ENCODE measurements at regions not wholly inside any gene's neighbourhood (a gene's known extent, or its start where the extent isn't known, plus 50 kb on each side); places are given as distances from the start of the nearest gene placed in this dataset.

DNA sequence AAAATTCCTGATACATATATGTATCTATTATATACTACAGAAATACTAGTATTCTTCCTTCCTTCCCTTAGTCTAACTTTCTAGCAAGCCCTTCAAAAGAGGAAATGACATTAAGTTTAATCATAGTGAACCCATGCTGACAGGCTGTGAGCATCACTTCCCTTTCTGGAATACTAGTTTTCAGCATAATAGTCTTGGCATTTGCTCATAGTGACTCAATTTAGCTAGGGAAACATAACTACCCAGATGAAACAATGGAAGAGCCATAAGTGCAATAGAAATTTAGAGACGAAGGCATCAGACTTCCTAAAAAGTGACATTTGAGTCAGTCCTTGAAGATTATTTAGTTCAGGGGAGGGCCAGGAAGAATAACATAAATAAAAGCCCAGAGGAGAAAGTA, 184.5 kb upstream of the CRY1 start:
- peak; percentile 1 to 32 (median 7) for DNase-seq

DNA sequence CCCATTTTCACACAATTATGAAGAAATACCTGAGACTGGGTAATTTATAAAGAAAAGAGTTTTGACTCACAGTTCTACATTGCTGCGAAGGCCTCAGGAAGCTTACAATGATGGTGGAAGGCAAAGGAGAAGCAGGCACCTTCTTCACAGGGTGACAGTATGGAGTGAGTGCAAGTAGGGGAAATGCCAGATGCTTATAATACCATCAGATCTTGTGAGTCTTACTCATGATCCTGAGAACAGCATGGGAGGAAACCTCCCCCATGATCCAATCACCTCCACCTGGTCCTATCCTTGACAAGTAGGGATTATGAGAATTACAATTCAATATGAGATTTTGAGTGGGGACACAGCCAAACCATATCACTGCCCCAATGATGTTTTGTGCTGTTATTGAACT, 189.3 kb upstream of the CRY1 start:
- DNase-seq = no peak

GRCh38 chr12:107283652-107284051, 190.3 kb upstream of the CRY1 start:
- no peak for DNase-seq

DNA sequence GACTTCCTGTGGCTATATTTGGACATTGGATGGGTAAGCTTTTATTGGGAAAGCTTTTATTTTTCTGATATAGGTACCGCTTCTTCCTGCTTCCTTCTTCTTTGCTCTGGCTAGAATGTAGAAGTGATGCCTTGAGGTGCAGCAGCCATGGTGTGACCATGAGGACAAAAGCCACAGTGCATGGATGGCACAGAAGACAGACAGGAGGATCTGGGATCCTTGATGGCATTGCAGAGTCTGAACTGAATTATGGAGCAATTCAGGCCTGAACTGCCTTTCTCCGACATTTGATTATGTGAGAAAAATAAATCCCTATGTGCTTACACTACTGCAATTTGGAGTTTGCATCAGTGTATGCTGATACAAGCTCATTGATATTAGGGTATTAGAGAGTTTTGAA, 191.3 kb upstream of the CRY1 start:
- no peak for DNase-seq

DNA sequence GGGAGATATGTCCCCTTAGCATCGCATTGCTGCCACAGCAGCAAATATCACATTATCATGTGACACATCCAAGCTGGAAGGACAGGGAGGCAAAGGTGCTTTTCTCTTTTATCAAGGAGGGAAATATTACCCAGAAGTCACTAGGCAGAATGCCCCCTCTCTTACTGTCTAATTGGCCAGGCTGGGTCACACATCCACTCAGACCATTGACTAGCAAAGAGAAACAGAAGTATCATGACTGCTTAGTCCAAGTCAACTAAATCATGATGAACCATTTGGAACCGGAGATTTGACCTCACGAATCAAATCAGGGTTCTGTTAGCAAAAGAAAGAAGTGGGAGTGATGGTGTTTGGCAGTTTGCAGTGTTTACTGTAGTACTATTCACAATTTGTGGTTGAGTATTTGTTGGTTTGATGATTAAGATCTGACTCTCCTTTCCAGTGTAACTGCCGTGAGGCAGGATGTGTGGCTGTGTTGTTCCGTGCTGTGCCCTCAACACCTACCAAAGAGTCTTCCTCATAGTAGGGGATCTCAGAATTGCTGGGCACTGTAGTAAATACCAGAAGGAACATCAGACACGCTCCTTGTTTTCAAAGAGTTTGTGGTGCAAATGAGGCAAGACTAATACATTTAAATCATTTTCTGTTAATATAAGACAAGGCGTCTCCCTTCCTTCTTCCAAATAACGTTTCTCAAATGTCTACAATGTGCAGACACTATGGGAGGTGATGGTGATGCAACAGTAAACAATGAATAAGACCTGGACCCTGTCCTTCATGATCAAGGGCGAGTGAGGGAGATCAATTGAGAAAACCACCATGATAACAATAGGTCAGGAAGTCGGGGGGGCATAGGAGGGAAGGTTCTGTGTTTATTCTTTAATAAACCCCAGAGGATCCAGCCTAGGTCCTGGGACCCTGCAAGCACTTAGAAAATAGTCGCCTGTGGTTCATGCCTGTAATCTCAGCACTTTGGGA, 194.4 kb upstream of the CRY1 start:
- DNase-seq = no peak

GRCh38 chr12:107288414-107289127, 195.2 kb upstream of the CRY1 start:
- no peak for DNase-seq

- no peak for DNase-seq
Observed at GRCh38 chr12:107291018-107291417, 197.7 kb upstream of the CRY1 start.

DNA sequence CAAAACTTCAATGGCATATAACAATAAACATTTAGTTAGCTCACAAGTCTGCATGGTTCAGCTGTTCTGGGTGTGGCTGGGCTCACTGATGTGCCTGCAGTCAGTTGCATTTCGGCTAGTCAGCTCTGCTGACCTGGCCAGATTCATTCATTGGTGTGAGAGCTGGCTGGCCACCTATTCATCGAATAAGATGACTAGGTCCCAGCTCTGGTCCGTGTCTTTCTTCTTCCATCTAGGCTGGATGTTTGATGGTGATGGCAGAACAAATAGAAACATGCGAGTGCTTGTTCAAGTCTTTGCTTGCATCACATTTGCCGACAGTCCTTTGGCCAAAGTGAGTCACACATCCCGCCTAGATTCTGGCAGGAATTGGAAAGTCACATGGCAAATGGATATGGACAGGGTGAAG, 203.3 kb upstream of the CRY1 start:
- DNase-seq = no peak

- DNase-seq = no peak
Observed at GRCh38 chr12:107302649-107303341, 209.4 kb upstream of the CRY1 start.

- no peak for DNase-seq
Observed at GRCh38 chr12:107304588-107305532, 211.5 kb upstream of the CRY1 start.

DNA sequence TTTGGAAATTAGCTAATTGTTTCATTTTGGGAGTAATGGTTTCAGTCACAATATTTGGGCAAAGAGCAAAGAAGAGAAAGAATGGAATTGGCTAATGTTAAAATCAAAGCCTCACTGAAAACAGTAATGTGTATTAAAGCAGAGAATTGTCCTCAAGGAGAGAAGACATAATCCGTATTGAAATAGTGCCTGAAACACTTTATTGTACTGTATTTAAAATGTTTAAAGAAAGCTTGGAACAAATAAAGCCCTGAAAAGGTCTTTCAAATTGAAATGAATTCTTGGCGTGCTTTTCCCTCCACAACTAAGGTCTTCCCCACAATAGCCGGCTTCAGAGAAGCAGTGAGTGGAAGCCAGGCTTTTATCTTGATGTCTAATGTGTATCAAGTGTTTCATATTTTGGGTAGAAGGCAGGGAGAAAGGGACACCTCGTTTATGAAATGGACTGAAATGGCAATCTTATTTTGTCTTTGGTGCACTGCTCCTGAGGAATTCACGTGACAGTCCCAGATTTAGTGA, 212.9 kb upstream of the CRY1 start:
- no peak for DNase-seq

DNA sequence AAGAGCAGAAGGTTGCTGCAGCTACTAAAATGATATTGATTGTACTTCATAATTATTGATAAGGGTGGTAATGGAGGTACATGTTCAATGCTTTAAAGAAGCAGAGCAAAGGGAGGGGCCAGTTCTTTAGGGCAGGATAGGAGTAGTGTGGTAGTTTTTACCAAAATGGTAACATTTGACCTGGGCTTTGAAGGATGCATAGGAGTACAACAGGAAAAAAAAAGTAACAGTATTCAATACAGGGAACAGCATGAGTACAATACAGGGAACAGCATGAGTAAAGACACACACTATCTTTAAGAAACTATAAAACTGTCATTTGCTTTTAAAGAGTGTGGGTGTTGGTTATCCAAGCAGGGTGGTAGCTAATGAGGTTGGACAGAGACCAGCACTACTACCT, 215.0 kb upstream of the CRY1 start:
- DNase-seq = no peak

GRCh38 chr12:107309020-107309419, 215.7 kb upstream of the CRY1 start:
- DNase-seq = no peak

GRCh38 chr12:107310621-107311020, 217.3 kb upstream of the CRY1 start:
- no peak for DNase-seq

- DNase-seq = no peak
Observed at GRCh38 chr12:107311682-107312081, 218.3 kb upstream of the CRY1 start.

GRCh38 chr12:107317751-107318555, 224.6 kb upstream of the CRY1 start:
- peak; percentile 77 to 91 (median 83) for DNase-seq

DNA sequence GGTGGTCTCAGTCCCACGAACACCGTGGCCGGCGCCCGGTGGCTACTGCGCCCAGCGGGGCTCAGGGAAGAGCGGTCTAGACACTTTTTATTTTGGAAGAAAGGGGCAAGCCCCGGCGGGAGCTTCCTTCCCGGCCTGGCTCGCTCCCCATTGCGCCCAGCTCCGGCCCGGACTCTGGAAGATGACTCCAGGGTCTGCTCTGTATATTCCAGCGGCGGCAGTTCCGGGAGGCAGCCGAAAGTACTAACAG, 225.1 kb upstream of the CRY1 start:
- no peak for DNase-seq

DNA sequence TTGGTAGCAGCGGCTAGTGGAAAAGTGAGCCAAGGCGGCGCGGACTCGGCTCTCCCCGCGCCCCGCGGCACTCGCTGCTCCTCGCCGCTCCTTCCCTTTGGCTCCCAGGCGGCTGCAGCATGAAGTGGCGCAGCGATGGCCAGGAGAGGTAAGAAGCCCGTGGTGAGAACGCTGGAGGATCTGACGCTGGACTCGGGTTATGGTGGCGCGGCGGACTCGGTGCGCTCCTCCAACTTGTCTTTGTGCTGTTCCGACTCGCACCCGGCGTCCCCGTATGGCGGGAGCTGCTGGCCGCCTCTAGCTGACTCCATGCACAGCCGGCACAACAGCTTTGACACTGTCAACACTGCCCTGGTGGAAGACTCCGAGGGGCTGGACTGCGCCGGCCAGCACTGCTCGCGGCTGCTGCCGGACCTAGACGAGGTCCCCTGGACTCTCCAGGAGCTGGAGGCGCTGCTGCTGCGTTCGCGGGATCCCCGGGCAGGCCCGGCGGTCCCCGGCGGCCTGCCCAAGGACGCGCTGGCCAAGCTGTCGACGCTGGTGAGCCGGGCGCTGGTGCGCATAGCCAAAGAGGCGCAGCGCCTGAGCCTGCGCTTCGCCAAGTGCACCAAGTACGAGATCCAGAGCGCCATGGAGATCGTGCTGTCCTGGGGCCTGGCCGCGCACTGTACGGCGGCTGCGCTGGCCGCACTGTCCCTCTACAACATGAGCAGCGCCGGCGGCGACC, 225.6 kb upstream of the CRY1 start:
- peak in 2 of 3 donors; percentile 28 to 80 for DNase-seq

DNA sequence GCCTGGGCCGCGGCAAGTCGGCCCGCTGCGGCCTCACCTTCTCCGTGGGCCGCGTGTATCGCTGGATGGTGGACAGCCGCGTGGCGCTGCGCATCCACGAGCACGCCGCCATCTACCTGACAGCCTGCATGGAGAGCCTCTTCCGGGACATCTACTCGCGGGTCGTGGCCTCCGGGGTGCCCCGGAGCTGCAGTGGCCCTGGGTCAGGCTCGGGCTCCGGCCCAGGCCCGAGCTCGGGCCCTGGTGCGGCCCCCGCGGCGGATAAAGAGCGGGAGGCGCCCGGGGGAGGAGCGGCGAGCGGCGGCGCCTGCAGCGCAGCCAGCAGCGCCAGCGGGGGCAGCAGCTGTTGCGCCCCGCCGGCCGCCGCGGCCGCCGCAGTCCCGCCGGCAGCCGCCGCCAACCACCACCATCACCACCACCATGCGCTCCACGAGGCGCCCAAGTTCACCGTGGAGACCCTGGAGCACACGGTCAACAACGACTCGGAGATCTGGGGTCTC, 226.2 kb upstream of the CRY1 start:
- DNase-seq = peak in 1 of 3 donors; percentile 4

Data from muscle of back (tissue), 3 donors.